ENCODE measurements at regions not wholly inside any gene's neighbourhood (a gene's known extent, or its start where the extent isn't known, plus 50 kb on each side); places are given as distances from the start of the nearest gene placed in this dataset.

DNA sequence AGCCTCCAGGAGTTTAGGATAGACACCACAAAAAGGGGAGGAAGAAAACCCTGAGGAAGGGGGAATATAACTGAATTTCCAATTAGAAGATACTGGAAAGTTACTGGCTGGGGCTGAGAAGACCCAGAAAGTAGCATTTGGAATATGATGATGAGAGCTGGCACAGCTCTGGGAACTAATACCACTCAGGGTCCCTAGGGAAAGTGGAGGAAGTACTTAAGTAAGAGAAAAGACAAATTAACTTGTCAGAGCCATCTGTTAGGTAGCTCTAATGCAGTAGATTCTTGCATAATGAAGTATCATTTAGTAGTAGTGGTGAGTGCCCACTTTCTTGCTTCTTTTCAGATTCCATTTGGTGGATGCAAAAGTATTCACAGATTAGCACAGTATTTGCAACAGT is 90.8 kb upstream of the TSPAN5 start:
- H3K27me3 ChIP-seq, result no peaks in the 10 kb centered on the region
- H3K27me3 Mint-ChIP-seq (ENCODE audit: insufficient read depth, low read depth), result peaks cover 2% of the 10 kb centered on the region
- H3K4me2 ChIP-seq, result no peak overlapping the region
- no peak overlapping the region for H3K4me3 ChIP-seq
- H3K9me3 ChIP-seq (ENCODE audit: low read depth), result no peaks in the 10 kb centered on the region
- no peaks in the 10 kb centered on the region for H3K36me3 Mint-ChIP-seq
- peaks cover 31% of the 10 kb centered on the region for H3K4me1 ChIP-seq
- no peaks in the 10 kb centered on the region for H3K9me3 Mint-ChIP-seq
- no peak overlapping the region for H2AFZ ChIP-seq (replicated peaks)
- H4K20me1 ChIP-seq (ENCODE audit: low read depth), result no peaks in the 10 kb centered on the region
- DNase-seq (ENCODE audit: low spot score), result no peak
- H3K36me3 ChIP-seq, result no peaks in the 10 kb centered on the region
- no peak overlapping the region for H3K9ac ChIP-seq
- H3K4me1 Mint-ChIP-seq, result peaks cover 37% of the 10 kb centered on the region
- H3K79me2 ChIP-seq (ENCODE audit: low read depth), result no peaks in the 10 kb centered on the region
- peak overlapping the region; percentile 42 for H3K27ac Mint-ChIP-seq
- H3K4me3 Mint-ChIP-seq, result no peak overlapping the region
- no peak overlapping the region for H3K27ac ChIP-seq
- H3F3A ChIP-seq (ENCODE audit: low read depth), result peaks cover 33% of the 10 kb centered on the region
- TF ChIP-seq EZH2phosphoT487 (IDR thresholded peaks at IDR 0.05), result no peak
- TF ChIP-seq, protein P1, sequence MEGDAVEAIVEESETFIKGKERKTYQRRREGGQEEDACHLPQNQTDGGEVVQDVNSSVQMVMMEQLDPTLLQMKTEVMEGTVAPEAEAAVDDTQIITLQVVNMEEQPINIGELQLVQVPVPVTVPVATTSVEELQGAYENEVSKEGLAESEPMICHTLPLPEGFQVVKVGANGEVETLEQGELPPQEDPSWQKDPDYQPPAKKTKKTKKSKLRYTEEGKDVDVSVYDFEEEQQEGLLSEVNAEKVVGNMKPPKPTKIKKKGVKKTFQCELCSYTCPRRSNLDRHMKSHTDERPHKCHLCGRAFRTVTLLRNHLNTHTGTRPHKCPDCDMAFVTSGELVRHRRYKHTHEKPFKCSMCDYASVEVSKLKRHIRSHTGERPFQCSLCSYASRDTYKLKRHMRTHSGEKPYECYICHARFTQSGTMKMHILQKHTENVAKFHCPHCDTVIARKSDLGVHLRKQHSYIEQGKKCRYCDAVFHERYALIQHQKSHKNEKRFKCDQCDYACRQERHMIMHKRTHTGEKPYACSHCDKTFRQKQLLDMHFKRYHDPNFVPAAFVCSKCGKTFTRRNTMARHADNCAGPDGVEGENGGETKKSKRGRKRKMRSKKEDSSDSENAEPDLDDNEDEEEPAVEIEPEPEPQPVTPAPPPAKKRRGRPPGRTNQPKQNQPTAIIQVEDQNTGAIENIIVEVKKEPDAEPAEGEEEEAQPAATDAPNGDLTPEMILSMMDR (IDR thresholded peaks at IDR 0.05), result no peak

DNA sequence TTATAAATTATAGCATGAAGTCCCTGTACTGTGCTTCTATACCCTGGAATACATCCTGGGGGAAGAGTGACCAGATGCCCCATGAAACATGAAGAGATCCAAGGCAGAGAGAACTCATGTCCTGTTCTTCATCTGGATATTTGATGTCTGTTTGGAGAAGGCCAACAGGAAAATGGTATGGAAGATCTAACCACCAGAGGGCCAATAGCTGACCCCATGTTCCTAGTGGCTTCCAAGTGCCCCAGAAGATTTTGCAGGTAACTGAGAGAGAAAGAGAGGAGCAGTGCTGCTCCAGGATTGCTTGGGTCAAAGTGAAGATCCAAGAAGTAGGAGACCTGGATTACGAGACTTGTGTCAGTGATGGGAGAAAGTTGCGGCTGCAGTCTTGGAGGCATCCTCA is 90.2 kb upstream of the TSPAN5 start:
- H2AFZ ChIP-seq (replicated peaks), result no peak overlapping the region
- no peak overlapping the region for H3K9ac ChIP-seq
- peak overlapping the region; percentile 97 for H3K27ac Mint-ChIP-seq
- H3K27me3 Mint-ChIP-seq (ENCODE audit: insufficient read depth, low read depth), result peaks cover 2% of the 10 kb centered on the region
- no peak for DNase-seq (ENCODE audit: low spot score)
- H3K4me3 ChIP-seq, result no peak overlapping the region
- H3K4me2 ChIP-seq, result no peak overlapping the region
- H3K79me2 ChIP-seq (ENCODE audit: low read depth), result no peaks in the 10 kb centered on the region
- TF ChIP-seq, protein P1 (IDR thresholded peaks at IDR 0.05), result no peak
- TF ChIP-seq EZH2 (IDR thresholded peaks at IDR 0.05) (no peak), EZH2phosphoT487 (IDR thresholded peaks at IDR 0.05) (no peak)
- no peak overlapping the region for H3K27ac ChIP-seq
- H3K36me3 Mint-ChIP-seq, result no peaks in the 10 kb centered on the region
- H3K9me3 ChIP-seq (ENCODE audit: low read depth), result no peaks in the 10 kb centered on the region
- H3K9me3 Mint-ChIP-seq, result no peaks in the 10 kb centered on the region
- H3K27me3 ChIP-seq, result no peaks in the 10 kb centered on the region
- H4K20me1 ChIP-seq (ENCODE audit: low read depth), result no peaks in the 10 kb centered on the region
- H3K4me3 Mint-ChIP-seq, result no peak overlapping the region
- peaks cover 33% of the 10 kb centered on the region for H3F3A ChIP-seq (ENCODE audit: low read depth)
- H3K4me1 Mint-ChIP-seq, result peaks cover 42% of the 10 kb centered on the region
- peaks cover 32% of the 10 kb centered on the region for H3K4me1 ChIP-seq
- no peaks in the 10 kb centered on the region for H3K36me3 ChIP-seq

DNA sequence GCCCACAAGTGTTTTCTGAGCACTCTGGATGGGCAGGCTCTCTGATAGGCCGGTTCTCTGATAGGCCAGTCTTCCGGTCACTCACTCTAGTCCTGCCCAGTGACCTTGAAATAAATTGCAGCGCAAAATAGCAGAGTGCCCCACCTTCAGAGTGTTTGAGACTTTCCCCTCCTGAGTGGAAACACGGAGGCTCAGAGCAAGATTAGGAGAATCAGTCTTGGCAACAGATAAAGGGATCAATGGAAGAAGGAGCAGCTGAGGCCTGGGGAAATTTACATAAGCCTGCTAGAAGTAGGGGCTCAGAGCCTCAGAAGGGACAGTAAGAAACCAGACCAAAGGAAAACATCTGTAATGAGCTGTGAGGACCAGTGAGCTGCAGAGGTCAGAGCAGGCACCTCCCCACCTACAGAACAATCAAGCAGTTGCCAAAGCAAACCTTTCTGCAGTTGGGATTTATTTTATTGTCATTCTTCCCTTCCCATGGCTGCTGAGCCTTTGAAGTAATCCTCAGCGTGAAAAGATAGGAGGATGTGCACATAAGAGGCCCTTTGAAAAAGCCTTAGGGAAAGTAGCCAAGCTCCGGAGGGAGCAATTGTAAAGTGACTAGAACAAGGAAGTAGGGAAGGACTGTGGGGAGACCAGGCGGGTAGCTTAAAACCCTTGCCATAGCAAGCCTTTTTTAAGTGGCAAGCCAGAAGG is 89.1 kb upstream of the TSPAN5 start:
- Histone ChIP-seq H3K9me3 (ENCODE audit: low read depth) (no peaks in the 10 kb centered on the region), H3K4me2 (peak overlapping the region; percentile 60), H3K9ac (no peak overlapping the region), H3K79me2 (ENCODE audit: low read depth) (no peaks in the 10 kb centered on the region), H3K27ac (peak overlapping the region; percentile 89), H3K4me1 (peaks cover 36% of the 10 kb centered on the region), H3F3A (ENCODE audit: low read depth) (peaks cover 33% of the 10 kb centered on the region), H2AFZ (replicated peaks) (peak overlapping the region; percentile 46), H3K27me3 (no peaks in the 10 kb centered on the region), H3K4me3 (no peak overlapping the region), H3K36me3 (no peaks in the 10 kb centered on the region), H4K20me1 (ENCODE audit: low read depth) (no peaks in the 10 kb centered on the region)
- H3K36me3 Mint-ChIP-seq, result no peaks in the 10 kb centered on the region
- TF ChIP-seq, protein P1 (IDR thresholded peaks at IDR 0.05), result no peak
- TF ChIP-seq EZH2 (IDR thresholded peaks at IDR 0.05), result no peak
- TF ChIP-seq EZH2phosphoT487 (IDR thresholded peaks at IDR 0.05), result no peak
- H3K9me3 Mint-ChIP-seq, result no peaks in the 10 kb centered on the region
- peak; percentile 84 for DNase-seq (ENCODE audit: low spot score)
- H3K27ac Mint-ChIP-seq, result peak overlapping the region; percentile 97
- peaks cover 2% of the 10 kb centered on the region for H3K27me3 Mint-ChIP-seq (ENCODE audit: insufficient read depth, low read depth)
- H3K4me1 Mint-ChIP-seq, result peaks cover 44% of the 10 kb centered on the region
- H3K4me3 Mint-ChIP-seq, result peak overlapping the region; percentile 14
